A549 (cell line): ENCODE measurements at regions not wholly inside any gene's neighbourhood (a gene's known extent, or its start where the extent isn't known, plus 50 kb on each side); places are given as distances from the start of the nearest gene placed in this dataset.

Experiments
- CTCF ChIP-seq: fragments of >200 bp; sonication (Bioruptor Twin); formaldehyde crosslinking; IDR thresholded peaks from 3 replicates; pipeline ENCODE4 v1.5.1; 2016
- HDAC2 ChIP-seq: fragments of 200-600 bp; sonication (generic); IDR thresholded peaks from 2 replicates; pipeline ENCODE4 v1.6.1; 2016
- MAFK ChIP-seq: fragments of 450-650 bp; IDR thresholded peaks from 2 replicates; pipeline ENCODE4 v1.6.1; 2014; ENCODE audit not compliant: partially characterized antibody
- PBX3 ChIP-seq: IDR thresholded peaks from 2 replicates; pipeline ENCODE4 v1.6.1; 2012
- POLR2A ChIP-seq: IDR thresholded peaks from 2 replicates; pipeline ENCODE4 v1.6.1; 2012; ENCODE audit warnings: mild to moderate bottlenecking, low read length
- SMC3 ChIP-seq: fragments of >200 bp; sonication (Bioruptor Twin); formaldehyde crosslinking; IDR thresholded peaks from 3 replicates; pipeline ENCODE4 v1.6.1; 2018; ENCODE audit warnings: inconsistent platforms

DNA sequence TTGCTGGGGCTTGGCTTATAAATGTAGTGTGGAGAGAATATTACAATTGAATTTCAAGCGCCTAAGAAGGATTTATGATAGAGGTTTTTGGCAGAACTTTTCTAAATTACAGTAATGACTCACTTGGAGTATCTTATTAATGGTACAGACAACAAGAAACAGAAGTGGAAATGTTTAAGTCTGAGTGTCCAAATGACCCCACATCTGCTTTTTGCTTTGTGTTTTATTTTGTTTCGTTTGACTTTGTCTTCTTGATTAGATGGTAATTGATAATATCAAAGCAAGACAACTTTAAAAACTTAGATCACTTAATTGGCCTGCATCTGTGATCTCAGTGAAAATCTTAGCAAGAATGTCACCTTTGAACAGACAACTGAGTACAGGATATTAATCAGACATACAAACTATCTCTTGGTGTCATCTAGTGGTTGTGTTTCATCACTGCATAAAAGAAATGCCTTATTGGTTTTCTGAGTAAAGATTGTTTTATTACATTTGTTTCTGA lies 577.4 kb downstream of the ISL1 start:
- TF ChIP-seq CTCF (no peak; the same call in 2 of the 3 replicates), SMC3 (no peak), HDAC2 (no peak), MAFK (no peak), PBX3 (no peak), POLR2A (no peak)
